GM10266 (cell line): ENCODE measurements at regions not wholly inside any gene's neighbourhood (a gene's known extent, or its start where the extent isn't known, plus 50 kb on each side); places are given as distances from the start of the nearest gene placed in this dataset.

Source experiments
- DNase-seq: peaks from one replicate; pipeline ENCODE4 v3.0.0; 2012; ENCODE audit errors: extremely low spot score
- TF ChIP-seq, protein P1 (sequence below): IDR thresholded peaks from 2 replicates; pipeline ENCODE4 v1.5.1; 2012; ENCODE audit warnings: mild to moderate bottlenecking, low read depth; ENCODE audit not compliant: control insufficient read depth, insufficient read depth; ENCODE audit errors: missing control alignments

DNA sequence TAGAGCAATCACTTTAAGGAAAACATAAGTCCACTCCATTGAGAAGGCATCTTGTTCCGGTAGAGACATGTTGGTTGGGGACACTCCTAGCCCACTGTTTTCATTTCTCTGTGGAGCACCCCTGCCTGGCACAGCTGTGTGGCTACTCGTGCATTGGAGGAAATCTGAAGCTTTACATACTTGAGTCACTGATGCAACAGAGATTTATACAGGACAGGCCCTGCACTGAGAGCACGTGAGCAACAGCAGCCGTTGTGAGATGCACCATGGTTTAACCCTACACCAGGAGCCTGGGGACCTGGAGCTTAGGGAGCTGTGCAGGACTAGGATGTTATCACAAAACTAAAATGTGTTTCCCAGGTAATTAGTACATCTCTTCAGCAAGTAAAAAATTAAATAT, 230.7 kb upstream of the IRX1 start:
- TF ChIP-seq, protein P1, sequence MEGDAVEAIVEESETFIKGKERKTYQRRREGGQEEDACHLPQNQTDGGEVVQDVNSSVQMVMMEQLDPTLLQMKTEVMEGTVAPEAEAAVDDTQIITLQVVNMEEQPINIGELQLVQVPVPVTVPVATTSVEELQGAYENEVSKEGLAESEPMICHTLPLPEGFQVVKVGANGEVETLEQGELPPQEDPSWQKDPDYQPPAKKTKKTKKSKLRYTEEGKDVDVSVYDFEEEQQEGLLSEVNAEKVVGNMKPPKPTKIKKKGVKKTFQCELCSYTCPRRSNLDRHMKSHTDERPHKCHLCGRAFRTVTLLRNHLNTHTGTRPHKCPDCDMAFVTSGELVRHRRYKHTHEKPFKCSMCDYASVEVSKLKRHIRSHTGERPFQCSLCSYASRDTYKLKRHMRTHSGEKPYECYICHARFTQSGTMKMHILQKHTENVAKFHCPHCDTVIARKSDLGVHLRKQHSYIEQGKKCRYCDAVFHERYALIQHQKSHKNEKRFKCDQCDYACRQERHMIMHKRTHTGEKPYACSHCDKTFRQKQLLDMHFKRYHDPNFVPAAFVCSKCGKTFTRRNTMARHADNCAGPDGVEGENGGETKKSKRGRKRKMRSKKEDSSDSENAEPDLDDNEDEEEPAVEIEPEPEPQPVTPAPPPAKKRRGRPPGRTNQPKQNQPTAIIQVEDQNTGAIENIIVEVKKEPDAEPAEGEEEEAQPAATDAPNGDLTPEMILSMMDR, result no peak
- no peak for DNase-seq

DNA sequence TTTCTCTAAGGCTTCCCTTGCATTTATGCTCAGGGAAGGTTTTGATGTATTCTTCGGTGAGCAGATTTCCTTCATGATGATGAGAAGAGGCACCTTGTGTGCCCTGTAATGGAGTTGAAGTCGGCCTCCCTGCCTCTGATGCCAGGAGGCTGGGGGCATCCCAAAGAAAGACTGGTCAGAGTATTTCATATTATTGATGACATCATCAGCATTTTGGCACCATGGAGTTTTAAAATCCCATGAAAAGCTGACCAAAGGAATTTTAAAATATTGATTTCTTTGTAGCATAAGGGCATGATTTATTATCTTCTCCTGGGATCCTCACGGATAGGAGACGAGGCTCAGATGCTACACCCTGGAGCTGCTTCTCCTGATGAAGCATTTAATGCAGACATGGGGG, 231.2 kb upstream of the IRX1 start:
- DNase-seq, result no peak
- TF ChIP-seq, protein P1, result no peak

DNA sequence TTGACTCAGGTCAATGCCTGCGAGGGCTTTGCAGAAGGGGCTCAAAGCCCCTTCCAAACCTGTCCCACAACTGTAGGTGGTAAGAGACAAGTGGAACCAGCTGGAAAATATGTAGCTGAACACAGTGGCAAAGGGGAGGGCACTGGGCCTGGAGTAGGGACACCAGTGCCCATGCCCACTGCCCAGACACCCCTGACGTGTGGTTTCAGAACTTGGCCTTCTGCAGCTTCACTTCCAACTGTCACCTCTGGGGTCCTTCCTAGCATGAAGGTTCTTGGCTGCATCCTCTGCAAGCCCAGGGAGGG, 233.1 kb upstream of the IRX1 start:
- DNase-seq, result no peak
- TF ChIP-seq, protein P1, result no peak

DNA sequence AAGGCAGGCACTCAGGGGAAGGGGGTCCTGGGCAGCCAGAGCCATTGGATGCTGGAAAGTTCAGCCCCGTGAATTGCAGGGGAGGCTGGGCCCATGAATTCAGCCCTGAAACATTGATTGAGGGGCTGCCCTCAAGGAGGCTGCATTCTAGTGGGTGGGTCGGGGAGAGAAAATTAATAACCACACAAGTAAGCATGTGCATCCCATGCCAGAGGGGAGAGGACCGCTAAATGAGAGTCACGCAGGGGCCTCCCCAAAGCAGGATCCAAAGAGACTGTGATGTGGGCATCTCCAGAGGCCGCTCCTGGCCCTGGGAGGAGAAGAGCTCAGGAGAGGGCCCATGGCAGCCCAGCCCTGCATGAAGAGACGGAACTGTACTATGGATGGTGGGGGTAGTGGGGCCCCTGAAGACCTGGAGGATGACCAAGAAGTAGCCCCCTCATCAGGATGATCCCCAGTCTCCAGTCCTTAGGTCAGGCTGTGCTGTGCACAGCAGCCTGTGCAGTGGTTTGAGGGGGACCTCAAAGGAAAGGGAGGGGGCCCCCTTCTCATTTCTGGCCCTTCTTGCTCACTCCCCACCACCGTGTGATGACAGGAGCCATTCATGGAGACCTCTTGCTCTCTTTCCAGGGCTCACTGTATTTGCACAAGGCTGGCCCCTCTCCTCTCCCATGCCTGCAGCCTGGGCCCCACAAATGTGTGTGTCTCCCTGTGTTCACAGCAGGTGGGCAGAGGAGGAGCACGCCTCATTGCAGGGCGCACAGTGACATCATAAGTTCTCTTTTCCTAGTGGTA, 233.6 kb upstream of the IRX1 start:
- TF ChIP-seq, protein P1, result no peak
- no peak for DNase-seq

DNA sequence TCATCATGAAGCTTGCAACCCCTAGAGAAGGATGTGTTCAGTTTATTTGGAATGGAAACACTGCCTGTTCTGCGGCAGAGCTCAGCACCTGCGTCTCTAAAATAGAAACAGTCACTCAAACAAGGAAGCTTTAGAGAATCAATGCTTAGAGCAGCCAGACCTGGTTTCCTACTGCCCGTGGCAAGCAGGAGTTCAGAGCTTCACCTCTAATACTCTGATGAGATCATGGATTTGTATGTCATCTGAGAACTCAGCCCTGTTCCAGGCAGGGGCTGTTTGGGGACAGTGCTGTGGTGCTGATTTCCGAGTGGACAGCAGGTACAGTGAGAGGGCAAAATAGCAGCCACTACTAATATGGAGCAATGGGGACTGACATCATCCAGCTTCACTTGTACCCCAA, 236.0 kb upstream of the IRX1 start:
- TF ChIP-seq, protein P1, result no peak
- DNase-seq, result no peak

DNA sequence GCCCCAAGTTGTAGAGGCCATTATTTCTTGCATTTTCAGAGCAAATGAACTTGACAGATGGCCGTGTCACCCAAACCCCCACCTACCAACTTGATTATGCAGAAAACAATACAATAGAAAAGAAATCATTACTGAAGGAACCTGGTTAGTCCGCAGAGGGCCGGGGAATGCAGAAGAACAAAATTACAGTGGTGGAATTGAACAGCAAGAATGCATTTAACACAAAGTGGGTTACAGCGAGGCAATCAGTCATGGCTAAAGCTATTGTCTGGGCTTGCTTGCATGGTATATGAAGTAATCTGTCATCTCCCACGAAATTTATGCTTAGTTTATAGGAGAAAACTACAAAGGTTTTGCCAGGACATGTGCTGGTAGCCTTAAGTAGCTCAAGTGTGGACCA, 238.3 kb upstream of the IRX1 start:
- TF ChIP-seq, protein P1, result no peak
- no peak for DNase-seq

DNA sequence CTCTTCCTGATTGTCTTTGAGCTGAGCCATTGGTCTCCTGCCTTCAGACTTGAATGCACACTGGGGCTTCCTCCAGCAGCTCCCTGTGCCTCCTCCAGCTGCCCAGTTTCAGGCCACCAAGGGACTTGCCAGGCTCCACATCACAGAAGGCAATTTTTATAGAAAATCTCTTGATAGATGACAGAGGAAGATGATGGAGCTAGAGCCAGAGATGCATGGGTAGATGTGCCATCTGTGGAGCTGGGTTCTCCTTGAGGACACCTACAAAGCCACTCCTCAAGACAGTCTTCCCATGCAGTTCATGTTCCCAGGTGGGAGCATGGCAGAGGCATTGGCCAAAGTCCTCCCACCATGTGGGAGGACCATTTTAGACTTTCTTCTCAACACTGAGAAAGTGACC, 239.6 kb upstream of the IRX1 start:
- TF ChIP-seq, protein P1, result no peak
- DNase-seq, result no peak
